Neural progenitor cell (in vitro differentiated cells): ENCODE measurements at regions not wholly inside any gene's neighbourhood (a gene's known extent, or its start where the extent isn't known, plus 50 kb on each side); places are given as distances from the start of the nearest gene placed in this dataset.
A peak's percentile ranks its signal among the peaks of the same experiment; 100 is the strongest.
"Not testable (repeated sequence)": the region's sequence is repeated elsewhere in the genome, so short reads cannot be mapped to it uniquely, and the experiment has no call there.

Source experiments
- DNase-seq: peaks from one replicate; pipeline ENCODE4 v3.0.0-alpha.2; 2016; ENCODE audit warnings: low spot score
- H2AFZ ChIP-seq: fragments of 200-600 bp; sonication (generic); replicated peaks from 2 replicates; pipeline ENCODE4 v1.6.1; 2016; ENCODE audit warnings: antibody characterized with exemption
- H3F3A ChIP-seq: fragments of 200-600 bp; sonication (generic); 2 replicates; pipeline ENCODE4 v1.6.1; 2016; ENCODE audit warnings: antibody characterized with exemption, low read depth
- H3K27ac ChIP-seq: fragments of 200-600 bp; sonication (generic); 2 replicates; pipeline ENCODE4 v1.5.1; 2016; ENCODE audit warnings: mild to moderate bottlenecking
- H3K27me3 ChIP-seq: fragments of 200-600 bp; sonication (generic); 2 replicates; pipeline ENCODE4 v1.6.1; 2016; ENCODE audit warnings: mild to moderate bottlenecking, moderate library complexity
- H3K36me3 ChIP-seq: fragments of 200-600 bp; sonication (generic); 2 replicates; pipeline ENCODE4 v1.5.1; 2016
- H3K4me1 ChIP-seq: fragments of 200-600 bp; sonication (generic); 2 replicates; pipeline ENCODE4 v1.6.1; 2016; ENCODE audit warnings: mixed run types
- H3K4me2 ChIP-seq: fragments of 200-600 bp; sonication (generic); 2 replicates; pipeline ENCODE4 v1.6.1; 2016
- H3K4me3 ChIP-seq: fragments of 200-600 bp; sonication (generic); 2 replicates; pipeline ENCODE4 v1.5.1; 2016
- H3K79me2 ChIP-seq: fragments of 200-600 bp; sonication (generic); 2 replicates; pipeline ENCODE4 v1.6.1; 2016; ENCODE audit warnings: low read depth
- H3K9ac ChIP-seq: fragments of 200-600 bp; sonication (generic); 2 replicates; pipeline ENCODE4 v1.6.1; 2016
- H3K9me3 ChIP-seq: fragments of 200-600 bp; sonication (generic); 2 replicates; pipeline ENCODE4 v1.5.1; 2016; ENCODE audit warnings: low read depth
- H4K20me1 ChIP-seq: fragments of 200-600 bp; sonication (generic); 2 replicates; pipeline ENCODE4 v1.6.1; 2016; ENCODE audit warnings: low read depth
- H3K27ac Mint-ChIP-seq: 3 replicates; pipeline ENCODE4 v1.8.0; 2021; ENCODE audit warnings: mixed read lengths
- H3K27me3 Mint-ChIP-seq: 2 replicates; pipeline ENCODE4 v1.8.0; 2022; ENCODE audit warnings: low read depth, mild to moderate bottlenecking, inconsistent platforms, moderate library complexity, mixed read lengths; ENCODE audit not compliant: insufficient read depth
- H3K36me3 Mint-ChIP-seq: 3 replicates; pipeline ENCODE4 v1.8.0; 2021; ENCODE audit warnings: mixed read lengths
- H3K4me1 Mint-ChIP-seq: 3 replicates; pipeline ENCODE4 v1.8.0; 2021; ENCODE audit warnings: mixed read lengths
- H3K4me3 Mint-ChIP-seq: 3 replicates; pipeline ENCODE4 v1.8.0; 2021; ENCODE audit warnings: mild to moderate bottlenecking, moderate library complexity, mixed read lengths
- H3K9me3 Mint-ChIP-seq: 3 replicates; pipeline ENCODE4 v1.8.0; 2020; ENCODE audit warnings: mixed read lengths
- CTCF ChIP-seq: fragments of 200-600 bp; sonication (generic); IDR thresholded peaks from 2 replicates; pipeline ENCODE4 v1.5.1; 2017; ENCODE audit warnings: antibody characterized with exemption, mild to moderate bottlenecking
- EZH2 ChIP-seq: fragments of 200-600 bp; sonication (generic); IDR thresholded peaks from 2 replicates; pipeline ENCODE4 v1.6.1; 2017; ENCODE audit warnings: antibody characterized with exemption, mild to moderate bottlenecking, moderate library complexity
- EZH2phosphoT487 ChIP-seq: fragments of 200-600 bp; sonication (generic); IDR thresholded peaks from 2 replicates; pipeline ENCODE4 v1.6.1; 2017; ENCODE audit warnings: antibody characterized with exemption

DNA sequence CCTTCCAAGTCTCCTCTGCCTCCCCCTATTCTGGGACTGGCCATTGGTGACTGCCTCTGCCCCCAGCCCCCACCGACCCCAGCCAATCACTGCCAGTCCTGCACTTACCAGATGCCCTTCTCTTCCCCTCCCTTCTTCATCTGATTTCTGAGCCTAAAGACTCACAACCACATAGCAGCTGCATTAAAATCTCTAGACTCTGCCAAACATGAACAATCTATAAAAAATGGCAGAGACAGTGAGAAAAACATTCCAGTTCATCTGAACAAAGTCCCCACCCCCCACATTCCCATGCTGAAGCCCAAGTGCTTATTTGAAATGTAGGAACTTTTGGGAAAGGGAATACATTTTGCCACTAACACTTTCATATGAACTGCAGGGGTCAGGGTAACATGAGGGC, 60.8 kb downstream of the KCTD12 start:
- Histone ChIP-seq H3F3A (no peaks in the 10 kb centered on the region), H3K79me2 (no peaks in the 10 kb centered on the region), H3K4me1 (no peaks in the 10 kb centered on the region), H3K27me3 (no peaks in the 10 kb centered on the region), H3K4me3 (no peak overlapping the region), H3K36me3 (no peaks in the 10 kb centered on the region), H2AFZ (no peak overlapping the region), H3K9me3 (no peaks in the 10 kb centered on the region), H4K20me1 (no peaks in the 10 kb centered on the region), H3K9ac (no peak overlapping the region), H3K4me2 (no peak overlapping the region), H3K27ac (no peak overlapping the region)
- Mint-ChIP-seq H3K36me3 (no peaks in the 10 kb centered on the region), H3K27ac (no peak overlapping the region), H3K27me3 (peaks cover 6% of the 10 kb centered on the region), H3K9me3 (no peaks in the 10 kb centered on the region), H3K4me3 (no peak overlapping the region), H3K4me1 (peaks cover 19% of the 10 kb centered on the region)
- no peak for DNase-seq
- TF ChIP-seq EZH2, result no peak
- TF ChIP-seq CTCF, result no peak
- no peak for TF ChIP-seq EZH2phosphoT487

- Histone ChIP-seq H3K36me3 (no peaks in the 10 kb centered on the region), H4K20me1 (no peaks in the 10 kb centered on the region), H3K4me2 (no peak overlapping the region), H3K4me1 (no peaks in the 10 kb centered on the region), H3K9ac (no peak overlapping the region), H3K27ac (no peak overlapping the region), H3K79me2 (no peaks in the 10 kb centered on the region), H3K4me3 (no peak overlapping the region), H2AFZ (no peak overlapping the region), H3K27me3 (no peaks in the 10 kb centered on the region), H3K9me3 (no peaks in the 10 kb centered on the region), H3F3A (no peaks in the 10 kb centered on the region)
- Mint-ChIP-seq H3K27ac (peak overlapping the region; percentile 21), H3K4me3 (no peak overlapping the region), H3K27me3 (peaks cover 6% of the 10 kb centered on the region), H3K36me3 (no peaks in the 10 kb centered on the region), H3K4me1 (peaks cover 11% of the 10 kb centered on the region), H3K9me3 (no peaks in the 10 kb centered on the region)
- TF ChIP-seq EZH2 (no peak), CTCF (no peak), EZH2phosphoT487 (no peak)
- peak; percentile 25 for DNase-seq
These were observed 62.2 kb downstream of the KCTD12 start for GRCh38 chr13:76823969-76824368.

DNA sequence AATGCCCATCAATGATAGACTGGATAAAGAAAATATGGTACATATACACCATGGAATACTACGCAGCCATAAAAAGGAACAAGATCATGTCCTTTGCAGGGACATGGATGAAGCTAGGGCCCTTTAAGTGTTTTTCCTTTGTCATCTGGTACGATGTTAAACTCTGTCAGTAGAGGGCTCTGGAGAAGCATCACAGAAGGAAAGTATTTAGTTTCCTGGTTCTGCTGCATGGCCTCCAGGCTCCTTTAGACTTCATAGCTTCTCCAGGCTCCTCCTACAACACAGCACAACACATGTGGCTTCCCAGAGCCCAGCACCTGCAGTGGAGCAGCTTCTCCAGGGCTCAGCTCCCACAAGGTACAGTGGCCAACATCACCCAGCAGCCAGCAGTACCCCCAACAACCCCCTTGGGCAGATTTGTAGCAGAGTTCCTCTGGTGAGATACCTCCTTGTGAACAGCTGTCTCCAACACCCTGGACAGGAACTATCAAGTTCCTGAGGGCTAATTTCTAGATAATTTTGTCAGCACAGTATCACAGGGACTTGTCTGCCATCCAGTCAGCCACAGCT, 63.4 kb downstream of the KCTD12 start:
- Mint-ChIP-seq H3K27me3 (peaks cover 6% of the 10 kb centered on the region), H3K27ac (no peak overlapping the region), H3K4me1 (peaks cover 4% of the 10 kb centered on the region), H3K4me3 (no peak overlapping the region), H3K9me3 (no peaks in the 10 kb centered on the region), H3K36me3 (no peaks in the 10 kb centered on the region)
- H3K4me1 ChIP-seq, result no peaks in the 10 kb centered on the region
- no peak overlapping the region for H3K9ac ChIP-seq
- H3K79me2 ChIP-seq, result no peaks in the 10 kb centered on the region
- no peak overlapping the region for H3K27ac ChIP-seq
- DNase-seq, result no peak
- H3F3A ChIP-seq, result no peaks in the 10 kb centered on the region
- H3K4me3 ChIP-seq, result no peak overlapping the region
- no peak overlapping the region for H3K4me2 ChIP-seq
- TF ChIP-seq EZH2phosphoT487, result no peak
- TF ChIP-seq EZH2, result no peak
- H3K9me3 ChIP-seq, result no peaks in the 10 kb centered on the region
- H4K20me1 ChIP-seq, result no peaks in the 10 kb centered on the region
- H2AFZ ChIP-seq, result no peak overlapping the region
- no peaks in the 10 kb centered on the region for H3K27me3 ChIP-seq
- no peaks in the 10 kb centered on the region for H3K36me3 ChIP-seq

DNA sequence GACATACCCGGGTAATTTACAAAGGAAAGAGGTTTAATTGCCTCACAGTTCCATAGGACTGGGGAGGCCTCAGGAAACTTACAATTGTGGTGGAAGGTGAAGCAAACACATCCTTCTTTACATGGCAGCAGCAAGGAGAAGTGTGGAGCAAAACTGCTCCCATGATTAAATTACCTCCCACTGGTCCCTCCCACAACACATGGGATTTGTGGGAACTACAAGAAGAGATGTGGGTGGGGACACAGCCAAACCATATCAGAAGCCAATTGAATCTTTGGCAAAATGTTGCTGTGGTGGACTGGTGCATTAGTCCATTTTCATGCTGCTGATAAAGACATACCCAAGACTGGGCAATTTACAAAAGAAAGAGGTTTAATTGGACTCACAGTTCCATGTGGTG, 65.0 kb downstream of the KCTD12 start:
- H3K4me3 ChIP-seq, H2AFZ ChIP-seq, H3K9me3 Mint-ChIP-seq, H3K36me3 Mint-ChIP-seq, H3K36me3 ChIP-seq, H3F3A ChIP-seq, H3K27me3 ChIP-seq, H3K4me3 Mint-ChIP-seq, H3K9me3 ChIP-seq, H3K4me1 ChIP-seq, H3K79me2 ChIP-seq, H3K27me3 Mint-ChIP-seq, H3K27ac ChIP-seq, H4K20me1 ChIP-seq, DNase-seq, H3K4me2 ChIP-seq, H3K9ac ChIP-seq, H3K4me1 Mint-ChIP-seq: not testable (repeated sequence)
- H3K27ac Mint-ChIP-seq, result peak overlapping the region; percentile 8
